ENCODE measurements at regions not wholly inside any gene's neighbourhood (a gene's known extent, or its start where the extent isn't known, plus 50 kb on each side); places are given as distances from the start of the nearest gene placed in this dataset.

DNA sequence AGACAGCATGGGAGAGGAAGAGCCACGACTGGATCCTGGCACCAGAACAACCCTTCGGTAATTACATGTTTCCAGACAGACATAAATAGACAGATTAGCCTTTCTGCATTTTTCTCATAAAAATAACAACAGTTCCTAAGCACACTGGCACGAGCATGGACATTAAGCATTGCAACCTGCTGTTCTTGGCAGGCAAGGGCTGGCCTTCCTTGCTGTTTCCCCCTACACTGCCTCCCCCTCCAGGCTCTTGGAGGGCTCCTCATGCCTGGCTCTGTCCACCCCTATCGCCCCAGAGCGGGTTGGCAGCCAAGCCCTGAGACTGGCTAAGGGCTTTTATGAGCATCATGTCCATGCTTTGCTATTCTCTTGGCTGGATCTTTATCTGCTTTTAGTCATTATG, 89.6 kb downstream of the TTC32 start:
- DNase-seq = no peak
- intact Hi-C loops (cut with DNase I) = no loop called here
- 14 to 24% (median 22%) methylated on average over 5 of the region's 5 CpGs for WGBS, 3 donors
- Histone ChIP-seq H3K36me3 (no peaks in the 10 kb centered on the region), H3K27ac (no peak overlapping the region), H3K9me3 (no peaks in the 10 kb centered on the region), H3K4me3 (no peak overlapping the region), H3K27me3 (no peaks in the 10 kb centered on the region), H3K4me1 (ENCODE audit: insufficient read depth) (no peaks in the 10 kb centered on the region)
- TF ChIP-seq, protein P1, sequence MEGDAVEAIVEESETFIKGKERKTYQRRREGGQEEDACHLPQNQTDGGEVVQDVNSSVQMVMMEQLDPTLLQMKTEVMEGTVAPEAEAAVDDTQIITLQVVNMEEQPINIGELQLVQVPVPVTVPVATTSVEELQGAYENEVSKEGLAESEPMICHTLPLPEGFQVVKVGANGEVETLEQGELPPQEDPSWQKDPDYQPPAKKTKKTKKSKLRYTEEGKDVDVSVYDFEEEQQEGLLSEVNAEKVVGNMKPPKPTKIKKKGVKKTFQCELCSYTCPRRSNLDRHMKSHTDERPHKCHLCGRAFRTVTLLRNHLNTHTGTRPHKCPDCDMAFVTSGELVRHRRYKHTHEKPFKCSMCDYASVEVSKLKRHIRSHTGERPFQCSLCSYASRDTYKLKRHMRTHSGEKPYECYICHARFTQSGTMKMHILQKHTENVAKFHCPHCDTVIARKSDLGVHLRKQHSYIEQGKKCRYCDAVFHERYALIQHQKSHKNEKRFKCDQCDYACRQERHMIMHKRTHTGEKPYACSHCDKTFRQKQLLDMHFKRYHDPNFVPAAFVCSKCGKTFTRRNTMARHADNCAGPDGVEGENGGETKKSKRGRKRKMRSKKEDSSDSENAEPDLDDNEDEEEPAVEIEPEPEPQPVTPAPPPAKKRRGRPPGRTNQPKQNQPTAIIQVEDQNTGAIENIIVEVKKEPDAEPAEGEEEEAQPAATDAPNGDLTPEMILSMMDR (IDR thresholded peaks at IDR 0.05) = no peak
- no peak for TF ChIP-seq EP300 (IDR thresholded peaks at IDR 0.05)
- TF ChIP-seq POLR2A (IDR thresholded peaks at IDR 0.05) = no peak

DNA sequence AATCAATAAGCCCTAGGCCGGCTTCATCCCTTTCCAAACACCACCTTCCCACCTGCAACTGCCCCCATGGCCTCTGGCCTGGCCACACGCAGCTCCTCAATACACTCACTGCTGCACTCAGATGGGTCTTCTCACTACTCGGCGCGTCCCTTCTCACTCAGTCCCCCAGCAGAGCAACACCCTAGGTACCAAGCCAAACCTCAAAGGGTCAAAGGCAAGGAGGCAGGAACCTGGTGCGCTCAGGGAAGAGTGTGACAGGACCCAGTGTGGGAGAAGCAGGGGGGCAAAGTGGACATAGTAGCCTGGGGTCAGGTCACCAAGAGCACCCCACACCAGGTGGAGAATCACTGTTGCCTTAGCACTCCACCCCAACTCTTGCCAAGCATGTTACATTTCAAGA, 90.6 kb downstream of the TTC32 start:
- H3K27ac ChIP-seq = no peak overlapping the region
- no peaks in the 10 kb centered on the region for H3K4me1 ChIP-seq (ENCODE audit: insufficient read depth)
- H3K27me3 ChIP-seq = no peaks in the 10 kb centered on the region
- no peak for DNase-seq
- intact Hi-C loops (cut with DNase I) = no loop called here
- H3K36me3 ChIP-seq = no peaks in the 10 kb centered on the region
- H3K9me3 ChIP-seq = no peaks in the 10 kb centered on the region
- H3K4me3 ChIP-seq = no peak overlapping the region
- no peak for TF ChIP-seq EP300 (IDR thresholded peaks at IDR 0.05)
- TF ChIP-seq, protein P1 (IDR thresholded peaks at IDR 0.05) = no peak
- TF ChIP-seq POLR2A (IDR thresholded peaks at IDR 0.05) = no peak
- 97% methylated on average over 6 of the region's 6 CpGs for WGBS, 3 donors

DNA sequence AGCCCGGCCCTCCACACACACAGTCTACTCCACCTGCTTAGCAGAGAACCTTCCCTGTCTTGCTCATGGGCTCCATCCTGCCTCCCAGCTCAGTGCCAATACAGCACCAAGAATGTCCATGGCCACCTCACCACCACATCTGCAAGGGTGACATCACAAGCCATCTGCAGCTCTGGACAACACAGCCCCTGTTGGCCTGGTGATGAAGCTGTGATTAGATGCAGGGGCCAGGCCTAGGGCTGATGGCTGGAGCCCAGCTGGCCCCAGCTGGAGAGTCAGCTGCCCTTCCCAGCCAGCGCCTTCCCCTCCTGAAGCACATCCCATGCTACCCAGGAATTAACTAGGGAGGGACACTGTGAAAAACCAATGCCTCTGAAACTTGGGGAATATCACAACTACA, 91.1 kb downstream of the TTC32 start:
- WGBS, 3 donors = 86 to 96% (median 91%) methylated on average over 2 of the region's 2 CpGs
- no peak for DNase-seq
- no peak for TF ChIP-seq POLR2A (IDR thresholded peaks at IDR 0.05)

DNA sequence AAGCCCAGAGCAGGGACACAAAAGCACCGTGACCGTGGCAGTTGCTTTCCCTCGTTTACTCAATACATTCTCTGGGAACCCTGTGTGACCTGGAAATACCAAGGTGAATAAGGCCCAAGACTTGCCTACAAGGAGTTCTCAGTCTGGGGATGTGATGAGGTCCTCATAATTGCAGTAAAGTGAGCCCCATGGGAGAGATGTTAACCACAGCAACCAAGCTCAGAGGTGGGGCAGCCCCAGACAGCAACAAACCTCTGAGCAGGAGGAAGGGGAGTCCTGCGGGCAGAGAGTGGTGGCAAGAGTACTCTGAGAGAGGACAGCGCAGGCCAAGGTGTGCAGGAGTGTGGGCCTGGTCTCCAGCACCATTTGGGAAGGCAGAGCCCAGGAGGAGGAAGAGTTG, 91.6 kb downstream of the TTC32 start:
- Histone ChIP-seq H3K27me3 (no peaks in the 10 kb centered on the region), H3K4me1 (ENCODE audit: insufficient read depth) (no peaks in the 10 kb centered on the region), H3K4me3 (no peak overlapping the region), H3K36me3 (no peaks in the 10 kb centered on the region), H3K27ac (no peak overlapping the region), H3K9me3 (no peaks in the 10 kb centered on the region)
- TF ChIP-seq POLR2A (IDR thresholded peaks at IDR 0.05) (no peak), EP300 (IDR thresholded peaks at IDR 0.05) (no peak)
- TF ChIP-seq, protein P1 (IDR thresholded peaks at IDR 0.05) = no peak
- intact Hi-C loops (cut with DNase I) = no loop called here
- 75 to 93% (median 86%) methylated on average over 5 of the region's 5 CpGs for WGBS, 3 donors
- DNase-seq = no peak

More for the DNA sequence above, 91.1 kb downstream of the TTC32 start:
- Histone ChIP-seq H3K4me3 (no peak overlapping the region), H3K27me3 (no peaks in the 10 kb centered on the region), H3K36me3 (no peaks in the 10 kb centered on the region), H3K27ac (no peak overlapping the region), H3K4me1 (ENCODE audit: insufficient read depth) (no peaks in the 10 kb centered on the region), H3K9me3 (no peaks in the 10 kb centered on the region)
- intact Hi-C loops (cut with DNase I) = no loop called here

DNA sequence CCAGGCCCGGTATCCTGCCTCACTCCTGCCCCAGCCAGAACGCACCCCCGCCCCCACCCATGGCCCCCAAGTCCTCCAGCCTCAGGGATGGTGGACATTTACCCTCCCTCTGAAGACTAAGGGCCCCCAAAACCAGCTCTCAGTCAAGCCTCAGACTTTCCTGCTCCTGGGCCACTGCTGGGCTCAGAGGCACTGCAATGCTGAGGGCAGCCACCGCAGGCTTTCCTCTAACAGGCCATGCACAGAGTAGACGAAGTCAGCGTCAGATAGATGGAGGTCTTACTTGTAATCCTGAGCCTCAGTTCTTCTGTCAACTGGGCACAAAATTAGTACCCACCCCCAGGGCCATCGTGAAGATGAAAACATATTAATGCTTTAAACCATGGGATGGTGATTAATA, 92.6 kb downstream of the TTC32 start:
- DNase-seq = no peak
- Histone ChIP-seq H3K27me3 (no peaks in the 10 kb centered on the region), H3K9me3 (no peaks in the 10 kb centered on the region), H3K27ac (no peak overlapping the region), H3K4me3 (no peak overlapping the region), H3K36me3 (no peaks in the 10 kb centered on the region), H3K4me1 (ENCODE audit: insufficient read depth) (no peaks in the 10 kb centered on the region)
- TF ChIP-seq POLR2A (IDR thresholded peaks at IDR 0.05) = no peak
- WGBS, 3 donors = 95 to 98% (median 96%) methylated on average over 7 of the region's 7 CpGs
- intact Hi-C loops (cut with DNase I) = no loop called here

DNA sequence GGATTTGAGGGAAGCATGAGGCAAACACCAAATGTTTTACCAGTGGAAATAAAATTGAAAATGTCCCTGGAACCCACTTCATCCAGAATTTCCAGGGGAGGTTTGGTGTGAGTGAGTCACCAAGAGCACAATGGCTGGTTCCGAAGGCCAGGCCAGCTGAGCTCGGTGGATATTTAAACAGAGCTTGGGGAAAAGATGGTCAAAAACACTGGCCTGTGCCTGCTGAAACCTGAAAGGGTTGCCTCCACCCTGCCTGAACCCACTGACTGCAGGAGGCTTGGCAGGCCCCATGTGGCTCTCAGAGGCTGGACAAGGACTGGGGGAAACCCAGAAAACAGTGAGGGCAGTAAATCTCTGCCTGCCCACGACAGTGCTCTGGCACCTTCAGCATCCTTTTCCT, 93.9 kb downstream of the TTC32 start:
- Histone ChIP-seq H3K36me3 (no peaks in the 10 kb centered on the region), H3K27ac (no peak overlapping the region), H3K4me1 (ENCODE audit: insufficient read depth) (no peaks in the 10 kb centered on the region), H3K9me3 (no peaks in the 10 kb centered on the region), H3K4me3 (no peak overlapping the region), H3K27me3 (no peaks in the 10 kb centered on the region)
- no peak for DNase-seq
- 69 to 86% (median 83%) methylated on average over 3 of the region's 3 CpGs for WGBS, 3 donors
- intact Hi-C loops (cut with DNase I) = no loop called here
- TF ChIP-seq, protein P1 (IDR thresholded peaks at IDR 0.05) = no peak
- TF ChIP-seq POLR2A (IDR thresholded peaks at IDR 0.05) (no peak), EP300 (IDR thresholded peaks at IDR 0.05) (no peak)
